ENCODE measurements at regions not wholly inside any gene's neighbourhood (a gene's known extent, or its start where the extent isn't known, plus 50 kb on each side); places are given as distances from the start of the nearest gene placed in this dataset.

GRCh38 chr15:52925130-52925529 lies 135.0 kb upstream of the ONECUT1 start:
- no peak for TF ChIP-seq CTCF (IDR thresholded peaks at IDR 0.05)
- no peak for TF ChIP-seq POLR2A (IDR thresholded peaks at IDR 0.05)
- no peak for TF ChIP-seq POLR2AphosphoS5 (IDR thresholded peaks at IDR 0.05)

All from gastroesophageal sphincter (tissue), 3 donors.